Sigmoid colon (tissue), 4 donors: ENCODE measurements at regions not wholly inside any gene's neighbourhood (a gene's known extent, or its start where the extent isn't known, plus 50 kb on each side); places are given as distances from the start of the nearest gene placed in this dataset.

ENCODE experiments used
- CTCF ChIP-seq, 4 experiments: fragments of 450-650 bp in 3 of 4; fragments of 200-600 bp in 1 of 4; IDR thresholded peaks; one replicate each; pipeline ENCODE4 v1.5.1; 2016 to 2019; ENCODE audit warnings: antibody characterized with exemption in 4 of 4, mild to moderate bottlenecking in 3 of 4, moderate library complexity in 2 of 4
- EP300 ChIP-seq, 4 donors: sonication (generic); formaldehyde crosslinking; IDR thresholded peaks; one replicate each; pipeline ENCODE4 v1.6.1; 2017; ENCODE audit warnings: antibody characterized with exemption in 4 of 4
- POLR2A ChIP-seq, 2 donors: fragments of 450-650 bp; IDR thresholded peaks; one replicate each; pipeline ENCODE4 v1.6.1; 2016; ENCODE audit warnings: antibody characterized with exemption in 2 of 2, mild to moderate bottlenecking in 2 of 2, moderate library complexity in 2 of 2
- POLR2AphosphoS5 ChIP-seq, 4 donors: sonication (generic); formaldehyde crosslinking; IDR thresholded peaks; one replicate each; pipeline ENCODE4 v1.6.1; 2017; ENCODE audit warnings: antibody characterized with exemption in 4 of 4

- TF ChIP-seq EP300 (IDR thresholded peaks at IDR 0.05) (no peak), POLR2AphosphoS5 (IDR thresholded peaks at IDR 0.05) (no peak), CTCF (IDR thresholded peaks at IDR 0.05) (no peak), POLR2A (IDR thresholded peaks at IDR 0.05) (no peak)
Observed at GRCh38 chr3:124296406-124296805, 304.5 kb upstream of the ROPN1 start.
